GM21423 (cell line): ENCODE measurements at regions not wholly inside any gene's neighbourhood (a gene's known extent, or its start where the extent isn't known, plus 50 kb on each side); places are given as distances from the start of the nearest gene placed in this dataset.
"Not testable (repeated sequence)": the region's sequence is repeated elsewhere in the genome, so short reads cannot be mapped to it uniquely, and the experiment has no call there.

Source experiments
- ATAC-seq: cut with Tn5 transposase; IDR thresholded peaks from one replicate; pipeline ENCODE4 v1.9.1; 2021; ENCODE audit warnings: mild to moderate bottlenecking, moderate library complexity; ENCODE audit not compliant: unreplicated experiment

DNA sequence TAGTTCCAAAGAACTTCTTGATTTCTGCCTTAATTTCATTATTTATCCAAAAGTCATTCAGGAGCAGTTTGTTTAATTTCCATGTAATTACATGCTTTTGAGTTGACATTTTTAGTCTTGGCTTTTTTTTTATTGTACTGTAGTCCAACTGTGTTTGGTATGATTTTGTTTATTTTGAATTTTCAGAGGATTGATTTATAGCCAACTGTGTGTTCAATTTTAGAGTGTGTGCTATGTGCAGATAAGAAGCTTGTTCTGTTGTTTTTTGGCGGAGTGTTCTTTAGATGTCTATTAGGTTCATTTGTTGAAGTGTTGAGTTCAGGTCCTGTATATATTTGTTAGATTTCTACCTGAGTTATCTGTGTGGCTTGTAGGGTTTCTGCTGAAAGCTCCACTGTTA is 533.6 kb downstream of the TRAM1L1 start:
- ATAC-seq, result no peak

DNA sequence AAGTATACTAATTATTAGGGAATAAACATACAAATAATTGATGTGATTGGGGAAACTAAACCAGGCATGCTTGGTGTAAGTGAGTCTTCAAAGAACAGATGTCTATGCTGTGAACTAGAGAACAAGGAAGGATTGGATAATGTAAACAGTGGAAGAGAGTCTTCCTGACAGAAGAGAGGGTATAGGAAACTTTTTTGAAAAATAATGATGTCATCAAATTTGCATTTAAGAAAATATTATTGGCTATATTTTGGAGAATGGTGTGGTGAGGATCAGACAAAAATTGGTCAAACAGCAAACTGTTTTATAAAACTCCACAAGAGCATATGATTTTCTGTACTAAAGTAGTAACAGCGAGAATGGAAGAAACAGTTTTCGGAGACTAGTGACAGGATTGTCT is 537.7 kb downstream of the TRAM1L1 start:
- no peak for ATAC-seq

DNA sequence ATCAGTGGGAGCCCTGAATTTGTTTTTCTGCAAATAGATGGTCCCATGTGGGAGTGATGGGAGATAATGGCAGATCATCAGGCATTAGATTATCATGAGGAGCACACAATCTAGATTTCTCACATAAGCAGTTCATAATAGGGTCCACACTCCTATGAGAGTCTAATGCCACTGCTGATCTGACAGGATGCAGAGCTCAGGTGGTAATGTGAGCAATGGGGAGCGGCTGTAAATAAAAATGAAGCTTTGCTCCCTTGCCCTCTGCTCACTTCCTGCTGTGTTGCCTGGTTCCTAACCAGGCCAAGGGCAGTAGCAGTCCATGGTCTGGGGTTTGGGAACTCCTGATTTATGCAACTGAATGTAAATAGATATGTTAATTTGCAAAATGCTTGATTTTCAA is 538.6 kb downstream of the TRAM1L1 start:
- ATAC-seq, result no peak

DNA sequence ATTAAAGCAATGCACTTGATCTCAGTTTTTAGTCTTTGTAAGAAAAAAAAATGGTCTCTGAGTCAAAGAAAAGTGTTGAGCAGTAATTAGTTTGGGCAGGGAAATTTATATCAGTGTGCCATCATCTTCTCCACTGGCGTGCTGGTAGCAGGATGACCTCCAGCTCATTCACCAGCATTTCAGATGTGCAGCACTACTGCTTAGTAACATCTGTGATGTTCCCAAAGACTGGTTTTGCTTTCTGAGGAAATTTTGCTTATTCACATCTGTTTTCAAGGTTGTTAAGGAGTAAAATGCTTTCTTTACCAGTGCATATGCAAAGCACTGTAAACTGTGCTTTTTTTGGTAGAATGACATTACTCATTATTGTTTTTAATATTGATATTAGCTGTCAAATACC is 540.4 kb downstream of the TRAM1L1 start:
- no peak for ATAC-seq

DNA sequence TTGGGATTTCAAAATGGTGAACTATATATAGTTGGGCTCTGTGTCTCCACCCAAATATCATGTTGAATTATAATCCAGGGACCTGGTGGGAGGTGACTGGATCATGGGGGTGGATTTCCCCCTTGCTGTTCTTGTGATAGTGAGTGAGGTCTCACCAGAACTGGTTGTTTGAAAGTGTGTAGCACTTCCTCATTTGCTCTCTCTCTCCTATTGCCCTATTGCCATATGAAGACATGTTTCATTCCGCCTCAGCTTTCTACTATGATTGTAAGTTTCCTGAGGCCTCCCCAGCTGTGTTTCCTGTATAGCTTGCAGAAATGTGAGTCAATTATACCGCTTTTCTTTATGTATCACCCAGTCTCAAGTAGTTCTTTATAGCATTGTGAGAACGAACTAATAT is 545.6 kb downstream of the TRAM1L1 start:
- ATAC-seq, result no peak

DNA sequence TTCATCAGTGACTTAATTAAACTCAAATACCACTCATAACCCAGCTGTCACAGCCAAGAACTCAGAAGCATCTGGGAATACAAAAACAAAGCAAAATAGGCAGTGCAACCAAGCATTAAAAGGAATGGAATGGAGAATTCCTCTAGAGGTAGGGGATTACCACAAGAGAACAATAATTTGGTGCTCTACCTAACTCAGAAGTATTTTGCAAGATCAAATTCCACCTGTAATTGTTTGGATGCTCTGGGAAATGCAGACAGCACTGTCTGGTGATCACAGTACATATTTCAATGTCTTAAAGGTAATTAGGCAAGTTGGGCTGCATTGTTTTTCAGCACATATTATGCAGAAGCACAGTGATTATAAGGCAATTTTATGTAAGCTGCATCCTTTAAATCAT is 547.5 kb downstream of the TRAM1L1 start:
- ATAC-seq, result no peak

DNA sequence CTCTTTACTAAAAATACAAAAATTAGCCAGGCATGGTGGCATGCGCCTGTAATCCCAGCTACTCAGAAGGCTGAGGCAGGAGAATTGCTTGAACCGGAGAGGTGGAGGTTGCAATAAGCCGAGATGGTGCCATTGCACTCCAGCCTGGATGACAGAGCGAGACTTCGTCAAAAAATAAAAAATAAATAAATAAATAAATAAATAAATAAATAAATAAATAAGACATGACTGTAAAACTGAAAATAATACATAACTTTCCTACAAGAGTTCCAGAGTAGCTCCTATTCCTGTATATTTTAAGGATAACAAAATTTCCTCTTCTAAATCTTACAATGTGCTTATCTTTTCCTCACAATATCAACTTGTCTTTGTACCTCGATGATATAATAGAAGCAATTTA is 549.4 kb downstream of the TRAM1L1 start:
- not testable (repeated sequence) for ATAC-seq

DNA sequence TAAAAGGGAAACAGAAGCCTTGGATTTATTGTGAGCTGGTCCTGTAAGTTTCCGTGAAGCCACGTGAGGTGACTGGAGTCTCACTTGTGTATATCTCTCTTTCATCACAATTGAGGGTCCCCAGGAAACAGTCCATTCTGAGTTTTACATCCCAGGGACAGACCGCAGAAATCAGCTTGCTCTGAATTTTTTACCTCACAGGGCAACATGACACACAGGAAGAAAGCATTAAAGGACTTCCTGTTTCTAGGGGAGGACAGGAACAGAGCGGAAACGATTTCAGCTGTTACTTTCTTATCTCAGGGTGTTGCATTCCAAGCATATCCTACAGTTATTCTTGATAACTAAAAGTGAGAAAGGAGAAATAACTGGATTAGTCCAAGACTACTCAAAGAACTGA is 553.5 kb downstream of the TRAM1L1 start:
- peak; percentile 73 for ATAC-seq

DNA sequence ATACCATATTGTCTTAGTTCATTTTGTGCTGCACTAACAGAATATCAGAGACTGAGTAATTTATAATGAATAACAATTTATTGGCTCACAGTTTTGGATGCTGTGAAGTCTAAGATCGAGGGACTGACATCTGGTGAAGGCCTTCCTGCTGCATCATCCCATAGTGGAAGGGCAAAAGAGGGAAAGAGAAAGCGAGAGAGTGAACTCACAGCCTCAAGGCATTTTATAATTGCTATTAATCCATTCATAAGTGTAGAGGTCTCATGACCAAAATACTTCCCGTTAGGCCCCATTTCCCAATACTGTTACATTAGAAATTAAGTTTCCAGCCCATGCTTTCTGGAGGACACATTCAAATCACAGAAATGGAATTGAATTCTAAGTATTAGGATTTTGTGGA is 554.4 kb downstream of the TRAM1L1 start:
- no peak for ATAC-seq

DNA sequence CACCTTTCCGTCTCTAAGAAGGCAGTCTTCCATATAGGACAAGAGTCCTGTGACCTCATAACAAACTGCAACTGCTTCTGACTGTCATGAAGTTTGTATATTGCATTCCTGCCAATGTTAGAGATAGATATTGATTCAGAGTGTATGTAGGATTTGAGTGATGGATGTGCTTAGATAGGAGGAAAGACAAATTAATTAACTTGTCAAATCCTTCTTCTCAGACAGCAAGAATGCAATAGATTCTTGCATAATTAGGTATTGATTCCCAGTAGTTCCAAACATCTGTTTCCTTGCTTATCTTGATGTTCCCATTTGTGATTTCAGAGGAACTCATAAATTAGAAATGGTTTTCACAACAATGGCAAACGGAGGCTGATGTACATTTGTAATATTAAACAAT is 555.3 kb downstream of the TRAM1L1 start:
- ATAC-seq, result no peak

DNA sequence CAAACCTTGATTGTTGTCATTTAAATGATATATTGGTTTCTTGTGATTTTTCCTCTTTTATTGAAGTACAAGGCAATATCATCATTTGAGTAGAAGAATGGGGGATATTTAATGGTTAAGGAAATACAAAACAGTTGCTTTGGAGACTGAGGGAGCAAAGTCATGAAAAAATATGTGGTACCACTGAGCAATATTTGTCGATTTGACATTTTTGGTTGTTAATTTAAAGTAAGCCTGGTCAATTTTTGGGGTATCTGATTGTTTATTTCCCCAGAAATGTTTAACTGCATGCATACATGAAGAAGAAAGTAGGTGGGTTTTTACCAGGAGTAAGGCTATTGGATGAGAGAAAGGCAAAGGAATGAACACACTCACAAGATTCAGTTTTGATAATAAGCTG is 556.2 kb downstream of the TRAM1L1 start:
- no peak for ATAC-seq

DNA sequence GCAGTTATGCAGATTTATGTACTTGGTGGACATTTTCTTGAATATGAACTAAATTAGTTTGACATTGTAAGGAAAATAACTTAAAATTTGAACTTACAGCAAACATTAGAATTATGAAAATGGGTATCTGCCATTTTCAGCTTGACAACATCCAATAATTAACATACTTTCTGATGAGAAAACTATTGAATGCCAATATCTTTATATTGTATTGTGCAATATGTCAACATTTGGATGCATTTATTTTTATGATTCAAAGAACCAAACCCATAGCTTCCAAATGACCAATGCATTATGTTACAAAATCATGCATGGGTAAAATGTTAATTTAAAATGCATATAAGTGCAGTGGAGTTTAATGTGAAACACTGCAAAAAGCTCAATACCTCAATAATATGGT is 562.5 kb downstream of the TRAM1L1 start:
- ATAC-seq, result no peak

DNA sequence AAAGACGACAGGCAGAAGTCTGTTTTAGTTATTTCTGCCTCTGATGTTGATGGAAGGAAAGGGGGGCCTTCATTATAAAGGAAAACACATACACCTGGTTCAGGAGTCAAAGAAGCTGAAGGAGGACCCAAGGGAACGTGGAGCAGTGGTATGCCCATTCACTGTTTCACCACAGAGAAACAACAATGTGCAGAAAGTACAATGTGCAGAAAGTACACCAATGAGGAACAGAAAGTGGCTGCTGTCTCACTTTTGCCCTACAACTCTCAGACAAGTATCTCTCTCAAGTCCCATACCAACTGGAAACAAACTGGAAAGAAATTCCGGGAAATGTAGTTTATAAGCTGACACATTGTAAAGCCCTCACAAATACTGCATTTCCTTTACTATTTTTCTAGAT is 564.5 kb downstream of the TRAM1L1 start:
- no peak for ATAC-seq

DNA sequence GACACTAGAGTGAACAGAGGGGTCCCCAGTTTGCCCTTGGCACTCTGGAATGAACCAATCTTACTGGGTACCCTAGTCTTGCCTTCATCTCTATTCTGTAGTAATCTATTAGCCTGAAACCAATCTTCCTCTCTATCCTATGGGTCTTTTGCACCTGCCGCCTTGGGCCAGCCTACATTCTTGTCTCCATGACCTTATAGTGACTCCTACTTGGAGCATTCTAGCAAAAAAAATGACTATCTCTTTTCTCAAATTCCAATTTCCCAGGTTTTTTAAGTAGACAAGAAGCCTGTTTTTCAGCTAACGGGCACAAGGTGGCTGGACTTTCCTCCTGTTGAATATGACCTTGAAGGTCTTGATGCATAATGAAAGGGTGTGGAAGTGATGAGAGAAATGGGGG is 568.7 kb downstream of the TRAM1L1 start:
- no peak for ATAC-seq

DNA sequence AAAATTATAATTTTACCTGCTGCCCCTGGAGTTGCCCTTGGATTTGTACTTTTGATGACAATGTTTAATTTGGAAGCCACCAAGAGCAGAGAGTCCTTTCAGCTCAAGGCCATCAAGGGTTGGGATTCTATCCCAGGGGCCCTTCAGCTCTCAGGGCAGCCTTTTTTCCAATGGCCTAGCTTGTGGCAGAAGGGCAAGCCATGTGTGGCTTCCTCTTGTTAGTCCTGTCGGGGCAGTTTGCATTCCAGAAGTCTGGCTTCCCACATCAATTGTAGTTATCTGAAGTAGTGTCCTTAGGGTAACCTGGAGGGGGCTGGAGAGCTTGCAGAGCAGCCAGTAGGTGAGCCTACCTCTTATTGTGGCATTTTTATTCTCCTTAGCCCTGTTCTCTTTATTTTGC is 569.4 kb downstream of the TRAM1L1 start:
- ATAC-seq, result no peak

DNA sequence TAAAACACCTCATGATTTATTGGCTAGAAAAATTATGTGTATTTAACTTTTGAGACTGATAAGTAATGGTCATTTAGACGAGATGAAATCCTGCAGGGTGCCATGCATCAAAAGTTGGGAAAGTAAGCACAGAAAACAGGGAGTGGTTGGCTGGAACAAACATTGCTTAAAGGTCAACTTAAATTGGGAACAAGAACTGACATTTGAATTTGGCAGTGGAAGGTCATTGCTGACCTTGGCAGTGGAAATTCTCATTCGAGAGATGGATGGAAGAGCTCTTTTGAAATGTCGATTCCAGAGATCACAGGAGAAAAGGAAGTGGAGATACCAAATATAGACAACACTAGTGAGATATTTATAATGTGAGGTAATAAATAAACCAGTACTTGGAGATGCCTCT is 572.8 kb downstream of the TRAM1L1 start:
- no peak for ATAC-seq

DNA sequence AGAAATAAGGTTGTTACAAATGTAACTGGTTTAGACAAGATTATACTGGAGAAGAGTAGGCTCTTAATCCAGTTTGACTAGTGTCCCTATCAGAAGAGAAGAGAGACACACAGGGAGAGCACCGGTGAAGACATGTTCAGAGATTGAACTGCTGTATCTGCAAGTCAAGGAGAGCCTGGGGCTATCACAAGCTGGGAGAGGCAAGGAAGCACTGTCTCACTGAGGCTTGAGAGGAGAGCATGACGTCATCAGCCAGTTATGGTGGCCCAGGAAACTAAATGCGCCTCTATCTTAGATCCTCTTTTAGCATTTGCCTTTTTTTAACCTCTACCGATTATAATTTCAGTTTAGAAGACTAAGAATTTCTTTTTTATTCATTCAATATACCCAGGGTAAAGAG is 583.4 kb downstream of the TRAM1L1 start:
- ATAC-seq, result no peak

DNA sequence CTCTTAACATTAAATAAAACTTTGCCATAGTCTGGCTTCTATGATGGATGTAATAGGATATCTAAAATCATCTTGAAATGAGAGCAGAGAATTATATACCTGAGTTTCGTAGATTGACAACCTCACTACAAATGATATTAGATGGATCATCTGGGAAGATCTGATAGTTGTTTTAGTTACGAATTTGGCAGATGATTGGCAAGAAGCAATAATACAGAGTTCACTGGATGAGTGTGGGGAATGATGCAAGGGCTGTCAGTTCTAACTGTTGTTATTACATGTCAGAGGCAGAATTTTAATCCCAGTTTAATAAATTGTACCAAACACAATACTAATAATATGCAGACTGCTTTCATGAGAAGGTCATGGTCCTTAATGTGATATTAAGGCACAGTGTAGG is 585.2 kb downstream of the TRAM1L1 start:
- ATAC-seq, result no peak

DNA sequence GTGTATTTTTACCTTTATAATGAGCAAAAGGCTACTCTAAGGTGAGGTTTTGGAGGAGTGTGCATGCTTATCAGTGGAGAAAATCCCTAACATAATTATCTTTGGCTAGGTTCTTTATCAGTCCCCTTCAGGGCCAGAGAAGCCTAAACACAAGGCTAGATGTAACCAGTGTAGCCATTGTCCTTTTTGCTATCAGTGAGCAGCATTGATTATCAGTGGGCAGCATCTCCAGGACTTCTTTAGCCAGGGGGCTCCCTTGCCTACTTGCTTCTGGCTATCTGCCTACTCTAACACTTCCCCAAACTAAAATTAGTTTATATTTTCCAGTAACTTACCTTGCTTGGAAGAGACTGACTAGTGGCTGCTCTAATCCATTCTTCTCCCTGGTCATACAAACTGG is 595.6 kb downstream of the TRAM1L1 start:
- no peak for ATAC-seq

DNA sequence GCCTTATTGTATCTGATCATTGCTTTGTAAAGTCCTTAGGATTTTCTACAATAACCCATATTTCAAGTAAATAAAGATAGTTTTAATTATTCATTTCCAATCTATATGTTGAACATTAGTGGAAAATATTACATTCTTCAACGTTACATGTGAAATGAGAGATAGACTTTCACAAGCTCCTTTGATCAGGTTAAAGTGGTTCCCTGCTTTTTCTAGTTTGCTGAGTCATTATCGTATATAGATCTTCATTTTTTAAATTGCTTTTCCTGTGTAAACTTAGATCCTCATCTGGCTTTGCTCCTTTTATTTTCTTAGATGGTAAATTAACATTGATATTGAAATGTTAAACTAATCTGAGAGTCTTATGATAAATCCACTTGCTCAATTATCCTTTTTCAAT is 599.0 kb downstream of the TRAM1L1 start:
- no peak for ATAC-seq

DNA sequence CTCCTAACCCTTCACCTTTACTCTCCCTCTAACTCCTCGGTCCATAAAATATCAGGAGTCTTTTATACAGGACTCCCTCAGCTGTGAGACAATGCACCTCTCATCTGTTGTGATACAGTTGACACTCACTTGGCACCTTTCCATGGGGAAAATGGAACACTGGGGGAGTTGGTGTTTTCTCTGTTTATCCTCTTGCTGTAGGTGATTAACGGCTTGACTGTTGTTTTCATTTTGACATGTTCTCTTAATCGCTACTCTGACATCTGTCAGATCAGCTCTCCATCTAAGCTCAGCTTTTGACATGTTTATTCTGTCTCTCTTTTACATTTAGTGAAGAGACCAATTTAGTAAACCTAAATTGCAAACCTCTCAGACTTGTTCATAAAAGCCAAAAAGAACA is 604.8 kb downstream of the TRAM1L1 start:
- ATAC-seq, result no peak

DNA sequence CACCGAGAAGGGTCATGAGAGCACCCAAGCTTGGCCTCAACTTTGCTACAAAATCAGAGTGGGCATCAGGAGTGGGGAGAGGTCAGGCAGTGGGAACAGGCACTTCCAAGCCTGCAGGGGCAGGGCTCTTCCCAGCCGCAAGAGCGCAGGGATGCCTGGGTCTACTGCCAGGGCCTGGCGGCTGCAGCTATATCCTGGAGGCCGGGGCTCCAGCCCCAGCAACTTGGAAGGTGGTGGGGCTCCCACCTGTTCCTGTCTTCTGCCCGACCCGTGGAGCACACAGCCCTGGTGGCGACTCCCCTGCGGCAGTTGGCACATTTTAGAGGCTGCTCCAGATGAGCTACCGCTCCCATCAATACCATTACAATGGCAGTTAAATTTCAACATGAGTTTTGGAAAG is 607.0 kb downstream of the TRAM1L1 start:
- ATAC-seq, result no peak

DNA sequence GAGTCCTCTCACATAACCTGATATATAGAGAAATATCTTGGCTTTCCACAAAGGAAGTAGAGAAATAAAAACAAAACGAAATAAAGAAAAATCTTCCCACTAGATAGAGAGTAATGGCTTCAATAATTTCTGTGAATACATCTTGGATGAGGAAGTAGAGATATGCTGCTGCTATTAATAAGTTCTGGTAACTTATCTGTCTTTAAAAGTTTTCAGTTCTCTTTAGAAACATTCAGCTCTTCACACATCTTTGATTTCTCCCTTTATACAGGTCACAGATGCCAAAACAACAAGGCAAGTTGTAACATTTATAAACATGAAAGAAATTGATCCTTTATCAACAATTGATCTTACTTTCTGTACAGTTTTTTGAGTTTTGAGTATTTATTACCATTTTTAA is 615.8 kb downstream of the TRAM1L1 start:
- ATAC-seq, result no peak

DNA sequence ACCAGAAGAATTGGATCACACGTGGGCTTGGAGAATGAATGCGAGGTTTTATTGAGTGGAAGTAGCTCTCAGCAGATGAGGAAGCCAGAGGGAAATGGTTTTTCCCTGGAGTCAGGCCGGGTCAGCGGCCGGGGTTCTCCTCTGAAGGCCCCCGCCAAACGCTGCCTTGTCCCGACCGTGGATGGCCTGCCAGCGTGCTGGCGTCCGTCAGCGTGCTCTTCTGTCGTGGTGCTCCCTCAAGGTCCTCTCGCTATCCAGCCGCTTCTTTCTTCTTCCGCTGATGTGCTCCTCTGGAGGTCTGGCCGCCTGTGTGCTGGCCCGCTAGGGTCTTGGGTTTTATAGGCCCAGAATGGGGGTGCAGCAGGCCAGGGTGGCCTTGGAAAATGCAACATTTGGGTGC is 632.2 kb downstream of the TRAM1L1 start:
- ATAC-seq, result no peak
